ENCODE measurements at regions not wholly inside any gene's neighbourhood (a gene's known extent, or its start where the extent isn't known, plus 50 kb on each side); places are given as distances from the start of the nearest gene placed in this dataset.

DNA sequence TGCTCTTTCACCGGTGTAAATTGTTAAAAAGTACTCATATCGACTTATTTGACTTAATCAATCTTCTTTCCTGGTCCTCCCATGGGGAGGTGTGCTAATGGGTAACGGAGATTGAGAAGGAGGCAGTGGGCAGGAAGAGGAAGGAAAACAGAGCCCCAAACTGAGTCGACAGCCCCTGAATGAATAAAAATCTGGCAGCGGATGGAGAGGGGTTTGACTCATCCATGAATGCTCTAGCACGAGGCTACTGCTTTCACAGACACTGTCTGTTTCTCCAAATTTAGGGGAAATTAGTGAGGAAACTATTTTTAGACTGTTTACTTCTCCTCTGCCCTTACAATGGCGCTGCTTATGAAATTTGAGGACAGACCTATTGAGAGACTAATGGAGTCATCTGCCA lies 142.2 kb upstream of the ATXN1 start:
- no peak overlapping the region for H3K27ac ChIP-seq (ENCODE audit: insufficient read depth, low read depth, low read length)
- POLR2A ChIA-PET, result no interaction called here

More for the DNA sequence above, 142.2 kb upstream of the ATXN1 start:
- H3K79me2 ChIP-seq (ENCODE audit: control insufficient read depth, insufficient read depth, low read length), result no peaks in the 10 kb centered on the region
- H3K9ac ChIP-seq (replicated peaks; ENCODE audit: extremely low read depth, insufficient read depth, low read length), result no peak overlapping the region
- CTCF ChIA-PET, result no interaction called here
- H3K36me3 ChIP-seq (ENCODE audit: control insufficient read depth in 2 of 2, extremely low read depth in 1 of 2, insufficient read depth in 2 of 2, low read length in 2 of 2), result no peaks in the 10 kb centered on the region
- H3K9me1 ChIP-seq (replicated peaks; ENCODE audit: control insufficient read depth, extremely low read depth, insufficient read depth, low read length), result no peaks in the 10 kb centered on the region
- DNase-seq (ENCODE audit: low read depth, low spot score) (no peak), FAIRE-seq (no peak)
- H3K4me2 ChIP-seq (ENCODE audit: insufficient read depth, low read length), result no peak overlapping the region
- H3K4me3 ChIP-seq (replicated peaks in 1 of 3; ENCODE audit: insufficient read depth in 1 of 3, low read depth in 1 of 3, low read length in 3 of 3), result no peak overlapping the region
- no peaks in the 10 kb centered on the region for H4K20me1 ChIP-seq (replicated peaks; ENCODE audit: control insufficient read depth, extremely low read depth, insufficient read depth, low read length)
- TF ChIP-seq EZH2 (IDR thresholded peaks at IDR 0.05; ENCODE audit: borderline replicate concordance, low read depth, low read length, severe bottlenecking) (no peak), POLR2A (IDR thresholded peaks at IDR 0.05; ENCODE audit: low read depth, low read length) (no peak), JUN (IDR thresholded peaks at IDR 0.05; ENCODE audit: borderline replicate concordance, insufficient read depth, insufficient read length, low read depth) (no peak), MYC (IDR thresholded peaks at IDR 0.05; ENCODE audit: low read depth, low read length) (no peak), GATA2 (IDR thresholded peaks at IDR 0.05; ENCODE audit: insufficient read depth, insufficient read length, low read depth, low read length) (no peak), FOS (IDR thresholded peaks at IDR 0.05; ENCODE audit: borderline replicate concordance, insufficient read depth, low read length) (no peak), POLR2AphosphoS5 (IDR thresholded peaks at IDR 0.05; ENCODE audit: insufficient read depth, low read depth, low read length) (no peak)
- TF ChIP-seq, protein P1, sequence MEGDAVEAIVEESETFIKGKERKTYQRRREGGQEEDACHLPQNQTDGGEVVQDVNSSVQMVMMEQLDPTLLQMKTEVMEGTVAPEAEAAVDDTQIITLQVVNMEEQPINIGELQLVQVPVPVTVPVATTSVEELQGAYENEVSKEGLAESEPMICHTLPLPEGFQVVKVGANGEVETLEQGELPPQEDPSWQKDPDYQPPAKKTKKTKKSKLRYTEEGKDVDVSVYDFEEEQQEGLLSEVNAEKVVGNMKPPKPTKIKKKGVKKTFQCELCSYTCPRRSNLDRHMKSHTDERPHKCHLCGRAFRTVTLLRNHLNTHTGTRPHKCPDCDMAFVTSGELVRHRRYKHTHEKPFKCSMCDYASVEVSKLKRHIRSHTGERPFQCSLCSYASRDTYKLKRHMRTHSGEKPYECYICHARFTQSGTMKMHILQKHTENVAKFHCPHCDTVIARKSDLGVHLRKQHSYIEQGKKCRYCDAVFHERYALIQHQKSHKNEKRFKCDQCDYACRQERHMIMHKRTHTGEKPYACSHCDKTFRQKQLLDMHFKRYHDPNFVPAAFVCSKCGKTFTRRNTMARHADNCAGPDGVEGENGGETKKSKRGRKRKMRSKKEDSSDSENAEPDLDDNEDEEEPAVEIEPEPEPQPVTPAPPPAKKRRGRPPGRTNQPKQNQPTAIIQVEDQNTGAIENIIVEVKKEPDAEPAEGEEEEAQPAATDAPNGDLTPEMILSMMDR (IDR thresholded peaks at IDR 0.05; ENCODE audit: extremely low read depth in 1 of 2, insufficient read depth in 1 of 2, low read depth in 1 of 2, low read length in 2 of 2), result no peak
- TF ChIP-seq, protein P2, sequence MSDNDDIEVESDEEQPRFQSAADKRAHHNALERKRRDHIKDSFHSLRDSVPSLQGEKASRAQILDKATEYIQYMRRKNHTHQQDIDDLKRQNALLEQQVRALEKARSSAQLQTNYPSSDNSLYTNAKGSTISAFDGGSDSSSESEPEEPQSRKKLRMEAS (IDR thresholded peaks at IDR 0.05; ENCODE audit: insufficient read depth, insufficient read length), result no peak
- no peaks in the 10 kb centered on the region for H3K27me3 ChIP-seq (ENCODE audit: control insufficient read depth in 2 of 2, insufficient read depth in 2 of 2, low read length in 2 of 2)
- no peak overlapping the region for H2AFZ ChIP-seq (ENCODE audit: low read depth, low read length)
- no peaks in the 10 kb centered on the region for H3K9me3 ChIP-seq (replicated peaks; ENCODE audit: control insufficient read depth, insufficient read depth, low read length)
- no peaks in the 10 kb centered on the region for H3K4me1 ChIP-seq (ENCODE audit: control insufficient read depth, extremely low read depth, insufficient read depth, low read length)
- no TSS peak for BruUV-seq (replicated peaks)
- dilution Hi-C loops (cut with MboI; ENCODE audit: extremely low pct_ligation_motif_present, low sequenced_read_pairs), result no loop called here
- intact Hi-C loops (cut with micrococcal nuclease), result no loop called here

Measured in endothelial cell of umbilical vein (primary cell).